ENCODE measurements at regions not wholly inside any gene's neighbourhood (a gene's known extent, or its start where the extent isn't known, plus 50 kb on each side); places are given as distances from the start of the nearest gene placed in this dataset.

DNA sequence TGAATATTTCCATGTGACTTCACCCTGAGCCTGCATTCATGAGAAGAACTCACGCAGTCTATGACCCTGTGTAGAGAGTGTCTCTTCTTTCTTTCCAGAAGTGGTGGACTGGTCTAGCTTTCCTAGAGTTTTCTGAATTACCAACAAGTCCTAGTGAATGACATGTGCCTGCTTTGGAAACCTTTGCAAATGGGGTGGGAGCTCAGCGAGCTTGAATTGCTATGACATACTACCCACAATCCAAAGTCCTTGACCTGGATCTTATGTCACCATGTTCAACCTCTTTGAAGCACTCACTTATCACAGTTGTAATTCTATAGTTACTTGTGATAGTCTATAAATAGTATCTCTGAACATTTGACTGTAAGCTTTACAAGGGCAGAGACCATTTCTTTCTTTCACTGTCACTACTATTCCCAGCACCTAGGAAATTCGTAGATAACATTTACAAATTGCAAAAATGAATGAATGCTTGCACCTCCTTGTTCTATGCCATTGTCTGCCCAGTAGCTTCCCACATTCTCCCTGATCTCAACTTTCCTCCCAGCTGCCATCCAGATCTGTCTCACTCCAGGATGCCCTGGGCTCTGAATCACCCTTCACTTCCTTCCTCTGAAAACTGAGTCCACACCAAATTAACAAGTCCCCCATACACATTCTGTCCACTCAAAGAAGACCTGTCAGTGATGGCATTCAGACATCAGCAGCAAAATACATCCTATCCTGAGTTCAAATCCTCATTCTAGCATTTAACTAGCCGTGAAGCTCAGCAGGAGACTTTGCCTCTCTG, 201.9 kb upstream of the SESN3 start:
- no peaks in the 10 kb centered on the region for H3K27me3 ChIP-seq
- H3K4me1 ChIP-seq: peaks cover 3% of the 10 kb centered on the region
- Mint-ChIP-seq H3K4me3 (no peak overlapping the region), H3K4me1 (peaks cover 7% of the 10 kb centered on the region), H3K9me3 (peaks cover 3% of the 10 kb centered on the region), H3K27ac (no peak overlapping the region), H3K27me3 (ENCODE audit: insufficient read depth, low read depth) (peaks cover 6% of the 10 kb centered on the region), H3K36me3 (no peaks in the 10 kb centered on the region)
- no peaks in the 10 kb centered on the region for H3F3A ChIP-seq (ENCODE audit: low read depth)
- H4K20me1 ChIP-seq (ENCODE audit: low read depth): no peaks in the 10 kb centered on the region
- TF ChIP-seq EZH2phosphoT487 (IDR thresholded peaks at IDR 0.05) (no peak), EZH2 (IDR thresholded peaks at IDR 0.05) (no peak)
- TF ChIP-seq, protein P1, sequence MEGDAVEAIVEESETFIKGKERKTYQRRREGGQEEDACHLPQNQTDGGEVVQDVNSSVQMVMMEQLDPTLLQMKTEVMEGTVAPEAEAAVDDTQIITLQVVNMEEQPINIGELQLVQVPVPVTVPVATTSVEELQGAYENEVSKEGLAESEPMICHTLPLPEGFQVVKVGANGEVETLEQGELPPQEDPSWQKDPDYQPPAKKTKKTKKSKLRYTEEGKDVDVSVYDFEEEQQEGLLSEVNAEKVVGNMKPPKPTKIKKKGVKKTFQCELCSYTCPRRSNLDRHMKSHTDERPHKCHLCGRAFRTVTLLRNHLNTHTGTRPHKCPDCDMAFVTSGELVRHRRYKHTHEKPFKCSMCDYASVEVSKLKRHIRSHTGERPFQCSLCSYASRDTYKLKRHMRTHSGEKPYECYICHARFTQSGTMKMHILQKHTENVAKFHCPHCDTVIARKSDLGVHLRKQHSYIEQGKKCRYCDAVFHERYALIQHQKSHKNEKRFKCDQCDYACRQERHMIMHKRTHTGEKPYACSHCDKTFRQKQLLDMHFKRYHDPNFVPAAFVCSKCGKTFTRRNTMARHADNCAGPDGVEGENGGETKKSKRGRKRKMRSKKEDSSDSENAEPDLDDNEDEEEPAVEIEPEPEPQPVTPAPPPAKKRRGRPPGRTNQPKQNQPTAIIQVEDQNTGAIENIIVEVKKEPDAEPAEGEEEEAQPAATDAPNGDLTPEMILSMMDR (IDR thresholded peaks at IDR 0.05): no peak
- no peak overlapping the region for H3K4me3 ChIP-seq
- no peak overlapping the region for H3K4me2 ChIP-seq
- DNase-seq (ENCODE audit: low spot score): no peak
- no peaks in the 10 kb centered on the region for H3K36me3 ChIP-seq
- H3K9me3 ChIP-seq (ENCODE audit: low read depth): no peaks in the 10 kb centered on the region
- H2AFZ ChIP-seq (replicated peaks): no peak overlapping the region
- no peak overlapping the region for H3K9ac ChIP-seq
- H3K27ac ChIP-seq: no peak overlapping the region
- H3K79me2 ChIP-seq (ENCODE audit: low read depth): no peaks in the 10 kb centered on the region

DNA sequence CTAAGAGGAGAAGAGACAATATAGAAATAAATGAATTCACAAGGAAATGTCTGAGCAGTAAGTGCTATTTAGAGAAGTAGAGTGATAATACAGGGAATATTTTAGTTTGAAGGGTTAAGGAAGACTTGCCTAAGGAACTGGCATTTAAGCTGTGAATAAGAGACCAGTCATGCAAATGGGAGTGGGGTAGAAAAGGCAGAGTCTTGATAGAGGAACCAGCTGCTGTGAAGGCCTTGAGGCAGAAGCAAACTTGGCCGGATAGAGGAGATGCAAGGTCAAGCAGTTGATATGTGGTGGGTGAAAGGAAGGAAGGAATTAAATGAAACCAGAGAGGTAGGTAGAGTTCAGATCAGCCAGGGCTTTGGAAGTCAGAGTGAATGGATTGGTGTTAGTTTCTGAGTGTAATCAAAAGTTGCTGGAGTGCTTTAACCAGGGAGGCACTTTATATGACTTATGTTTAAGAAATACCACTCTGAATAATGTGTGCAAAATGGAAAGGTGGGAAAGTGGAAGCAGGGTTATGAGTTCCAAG, 198.4 kb upstream of the SESN3 start:
- no peak overlapping the region for H2AFZ ChIP-seq (replicated peaks)
- H3K79me2 ChIP-seq (ENCODE audit: low read depth): no peaks in the 10 kb centered on the region
- no peaks in the 10 kb centered on the region for H3K9me3 ChIP-seq (ENCODE audit: low read depth)
- DNase-seq (ENCODE audit: low spot score): no peak
- no peaks in the 10 kb centered on the region for H3K36me3 Mint-ChIP-seq
- H3K4me1 ChIP-seq: peaks cover 11% of the 10 kb centered on the region
- peaks cover 4% of the 10 kb centered on the region for H3K27me3 Mint-ChIP-seq (ENCODE audit: insufficient read depth, low read depth)
- H4K20me1 ChIP-seq (ENCODE audit: low read depth): no peaks in the 10 kb centered on the region
- no peaks in the 10 kb centered on the region for H3K9me3 Mint-ChIP-seq
- no peak overlapping the region for H3K27ac Mint-ChIP-seq
- TF ChIP-seq EZH2phosphoT487 (IDR thresholded peaks at IDR 0.05): no peak
- no peak overlapping the region for H3K4me3 ChIP-seq
- no peak overlapping the region for H3K27ac ChIP-seq
- no peaks in the 10 kb centered on the region for H3K27me3 ChIP-seq
- no peaks in the 10 kb centered on the region for H3K36me3 ChIP-seq
- H3K4me3 Mint-ChIP-seq: no peak overlapping the region
- peaks cover 19% of the 10 kb centered on the region for H3K4me1 Mint-ChIP-seq
- H3K4me2 ChIP-seq: no peak overlapping the region
- H3F3A ChIP-seq (ENCODE audit: low read depth): no peaks in the 10 kb centered on the region
- no peak overlapping the region for H3K9ac ChIP-seq

DNA sequence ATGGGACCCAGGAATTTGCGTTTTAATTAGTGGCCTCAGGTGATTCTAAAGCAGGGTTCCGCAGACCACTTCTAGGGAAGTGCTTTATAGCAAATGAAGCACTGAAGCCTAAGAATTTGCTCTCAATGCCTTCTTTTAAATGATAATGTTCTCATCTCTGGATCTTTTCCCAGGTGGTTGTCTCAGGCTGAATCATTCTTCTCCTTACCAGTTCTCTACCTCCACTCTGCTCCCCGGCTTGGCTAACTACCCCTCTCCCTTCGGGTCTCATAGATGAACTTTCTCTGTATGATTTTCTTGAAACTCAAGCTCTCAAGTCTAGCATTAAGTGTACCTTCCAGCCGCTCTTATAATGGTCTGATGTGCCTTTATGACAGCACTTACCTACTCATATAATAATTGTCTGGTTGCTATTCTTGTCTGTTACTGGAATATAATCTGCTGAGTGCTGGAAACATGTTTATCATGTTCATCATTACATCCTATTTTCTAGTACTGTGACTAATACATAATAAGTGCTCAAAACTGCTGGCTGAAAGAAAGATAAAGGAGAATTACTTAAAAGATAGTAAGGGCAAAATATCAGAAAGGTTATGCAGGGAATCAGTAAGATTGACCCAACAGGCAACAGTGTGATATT, 195.9 kb upstream of the SESN3 start:
- Histone ChIP-seq H3K79me2 (ENCODE audit: low read depth) (no peaks in the 10 kb centered on the region), H4K20me1 (ENCODE audit: low read depth) (no peaks in the 10 kb centered on the region), H3K4me2 (no peak overlapping the region), H3K4me1 (peaks cover 11% of the 10 kb centered on the region), H3K4me3 (no peak overlapping the region), H3K9me3 (ENCODE audit: low read depth) (no peaks in the 10 kb centered on the region), H2AFZ (replicated peaks) (no peak overlapping the region), H3F3A (ENCODE audit: low read depth) (no peaks in the 10 kb centered on the region), H3K27me3 (no peaks in the 10 kb centered on the region), H3K9ac (no peak overlapping the region), H3K36me3 (no peaks in the 10 kb centered on the region), H3K27ac (no peak overlapping the region)
- TF ChIP-seq EZH2 (IDR thresholded peaks at IDR 0.05): no peak
- TF ChIP-seq EZH2phosphoT487 (IDR thresholded peaks at IDR 0.05): no peak
- TF ChIP-seq, protein P1 (IDR thresholded peaks at IDR 0.05): no peak
- H3K9me3 Mint-ChIP-seq: no peaks in the 10 kb centered on the region
- peaks cover 2% of the 10 kb centered on the region for H3K27me3 Mint-ChIP-seq (ENCODE audit: insufficient read depth, low read depth)
- no peak overlapping the region for H3K27ac Mint-ChIP-seq
- DNase-seq (ENCODE audit: low spot score): no peak
- H3K4me3 Mint-ChIP-seq: no peak overlapping the region
- no peaks in the 10 kb centered on the region for H3K36me3 Mint-ChIP-seq
- peaks cover 17% of the 10 kb centered on the region for H3K4me1 Mint-ChIP-seq

DNA sequence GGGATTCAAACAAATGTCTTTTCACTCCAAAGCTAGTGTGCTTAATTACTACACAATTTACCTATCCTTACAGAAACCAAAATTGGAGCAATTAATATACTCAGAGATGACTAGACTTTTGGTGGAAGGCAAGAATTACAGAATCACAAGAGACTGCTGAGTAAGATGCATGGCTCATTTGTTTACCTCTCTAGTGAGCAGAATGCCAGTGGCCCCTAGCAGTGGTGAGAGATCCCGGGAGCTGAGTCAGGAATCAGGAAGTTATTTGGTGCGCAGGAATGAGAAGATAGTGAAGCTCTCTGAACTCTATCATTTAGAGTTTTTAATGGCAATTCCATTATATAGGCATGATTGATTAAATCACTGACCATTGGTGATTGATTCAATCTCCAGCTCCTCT, 188.9 kb upstream of the SESN3 start:
- Mint-ChIP-seq H3K36me3 (no peaks in the 10 kb centered on the region), H3K27me3 (ENCODE audit: insufficient read depth, low read depth) (peaks cover 2% of the 10 kb centered on the region), H3K9me3 (no peaks in the 10 kb centered on the region), H3K27ac (no peak overlapping the region), H3K4me3 (no peak overlapping the region), H3K4me1 (peaks cover 2% of the 10 kb centered on the region)
- H3F3A ChIP-seq (ENCODE audit: low read depth): no peaks in the 10 kb centered on the region
- no peak for DNase-seq (ENCODE audit: low spot score)
- H3K9me3 ChIP-seq (ENCODE audit: low read depth): no peaks in the 10 kb centered on the region
- TF ChIP-seq, protein P1 (IDR thresholded peaks at IDR 0.05): no peak
- TF ChIP-seq EZH2phosphoT487 (IDR thresholded peaks at IDR 0.05) (no peak), EZH2 (IDR thresholded peaks at IDR 0.05) (no peak)
- H3K4me2 ChIP-seq: no peak overlapping the region
- no peak overlapping the region for H2AFZ ChIP-seq (replicated peaks)
- H3K27ac ChIP-seq: no peak overlapping the region
- H3K9ac ChIP-seq: no peak overlapping the region
- H3K4me1 ChIP-seq: peaks cover 2% of the 10 kb centered on the region
- H3K27me3 ChIP-seq: no peaks in the 10 kb centered on the region
- H3K79me2 ChIP-seq (ENCODE audit: low read depth): no peaks in the 10 kb centered on the region
- no peaks in the 10 kb centered on the region for H3K36me3 ChIP-seq
- no peak overlapping the region for H3K4me3 ChIP-seq
- H4K20me1 ChIP-seq (ENCODE audit: low read depth): no peaks in the 10 kb centered on the region
